Peyer's patch (tissue), 4 donors: ENCODE measurements at regions not wholly inside any gene's neighbourhood (a gene's known extent, or its start where the extent isn't known, plus 50 kb on each side); places are given as distances from the start of the nearest gene placed in this dataset.

Source experiments
- DNase-seq, 3 donors: peaks; one replicate each; pipeline ENCODE4 v3.0.0-alpha.2; 2017 to 2019
- H3K27ac ChIP-seq, 4 donors: fragments of 200-600 bp; sonication (generic); one replicate each; pipeline ENCODE4 v1.5.1; 2016 to 2019
- H3K27me3 ChIP-seq, 2 donors: fragments of 200-600 bp; sonication (generic); one replicate each; pipeline ENCODE4 v1.5.1; 2019
- H3K36me3 ChIP-seq, 3 donors: fragments of 200-600 bp; sonication (generic); one replicate each; pipeline ENCODE4 v1.5.1; 2016 to 2019
- H3K4me1 ChIP-seq, 4 donors: fragments of 200-600 bp; sonication (generic); one replicate each; pipeline ENCODE4 v1.5.1; 2016 to 2019
- H3K4me3 ChIP-seq, 4 donors: fragments of 200-600 bp; sonication (generic); 1 replicate in 3 of 4; 2 replicates in 1 of 4; pipeline ENCODE4 v1.5.1; 2016 to 2019; ENCODE audit warnings: mild to moderate bottlenecking in 1 of 4
- H3K9me3 ChIP-seq, 4 donors: fragments of 200-600 bp; sonication (generic); one replicate each; pipeline ENCODE4 v1.5.1; 2016 to 2019; ENCODE audit warnings: mild to moderate bottlenecking in 1 of 4
- CTCF ChIP-seq, 6 experiments: fragments of 450-650 bp in 4 of 6; fragments of 200-600 bp in 2 of 6; sonication (generic) in 1 of 6; IDR thresholded peaks; one replicate each; pipeline ENCODE4 v1.5.1; 2017 to 2019; ENCODE audit warnings: antibody characterized with exemption in 6 of 6, mild to moderate bottlenecking in 3 of 6, moderate library complexity in 1 of 6
- POLR2A ChIP-seq, 2 donors: fragments of 450-650 bp; IDR thresholded peaks; one replicate each; pipeline ENCODE4 v1.5.1; 2017; ENCODE audit warnings: antibody characterized with exemption in 2 of 2, mild to moderate bottlenecking in 2 of 2, moderate library complexity in 2 of 2

- Histone ChIP-seq H3K4me3 (no peak overlapping the region), H3K27me3 (no peaks in the 10 kb centered on the region), H3K36me3 (no peaks in the 10 kb centered on the region), H3K27ac (no peak overlapping the region), H3K4me1 (no peaks in the 10 kb centered on the region), H3K9me3 (no peaks in the 10 kb centered on the region)
- TF ChIP-seq POLR2A (IDR thresholded peaks at IDR 0.05) (no peak), CTCF (IDR thresholded peaks at IDR 0.05) (no peak)
- no peak for DNase-seq
These were observed 72.6 kb upstream of the TSHZ3 start for GRCh38 chr19:31421856-31422255.

- Histone ChIP-seq H3K4me3 (no peak overlapping the region), H3K4me1 (no peaks in the 10 kb centered on the region), H3K9me3 (no peaks in the 10 kb centered on the region), H3K27ac (no peak overlapping the region), H3K36me3 (no peaks in the 10 kb centered on the region), H3K27me3 (no peaks in the 10 kb centered on the region)
- TF ChIP-seq POLR2A (IDR thresholded peaks at IDR 0.05) (no peak), CTCF (IDR thresholded peaks at IDR 0.05) (no peak)
- DNase-seq, result no peak
These were observed 74.7 kb upstream of the TSHZ3 start for GRCh38 chr19:31423896-31424295.

- TF ChIP-seq POLR2A (IDR thresholded peaks at IDR 0.05) (no peak), CTCF (IDR thresholded peaks at IDR 0.05) (no peak)
- Histone ChIP-seq H3K4me1 (no peaks in the 10 kb centered on the region), H3K4me3 (no peak overlapping the region)
These were observed 75.8 kb upstream of the TSHZ3 start for GRCh38 chr19:31424861-31425620.

GRCh38 chr19:31427857-31428256 lies 78.6 kb upstream of the TSHZ3 start:
- no peak for TF ChIP-seq CTCF (IDR thresholded peaks at IDR 0.05)
- no peak for TF ChIP-seq POLR2A (IDR thresholded peaks at IDR 0.05)
- H3K36me3 ChIP-seq, result no peaks in the 10 kb centered on the region
- no peak overlapping the region for H3K4me3 ChIP-seq
- no peaks in the 10 kb centered on the region for H3K4me1 ChIP-seq
- no peak overlapping the region for H3K27ac ChIP-seq
- no peaks in the 10 kb centered on the region for H3K9me3 ChIP-seq
- DNase-seq, result no peak
- H3K27me3 ChIP-seq, result no peaks in the 10 kb centered on the region

More at GRCh38 chr19:31424861-31425620, 75.8 kb upstream of the TSHZ3 start:
- Histone ChIP-seq H3K36me3 (no peaks in the 10 kb centered on the region), H3K27ac (no peak overlapping the region), H3K27me3 (no peaks in the 10 kb centered on the region), H3K9me3 (no peaks in the 10 kb centered on the region)
- DNase-seq, result no peak

GRCh38 chr19:31430381-31430780 lies 81.1 kb upstream of the TSHZ3 start:
- no peak for TF ChIP-seq POLR2A (IDR thresholded peaks at IDR 0.05)
- no peak for TF ChIP-seq CTCF (IDR thresholded peaks at IDR 0.05)
- H3K27me3 ChIP-seq, result no peaks in the 10 kb centered on the region
- H3K27ac ChIP-seq, result no peak overlapping the region
- no peak overlapping the region for H3K4me3 ChIP-seq
- no peaks in the 10 kb centered on the region for H3K36me3 ChIP-seq
- no peaks in the 10 kb centered on the region for H3K9me3 ChIP-seq
- no peaks in the 10 kb centered on the region for H3K4me1 ChIP-seq
- DNase-seq, result no peak
